Lung (tissue), 11 donors: ENCODE measurements at regions not wholly inside any gene's neighbourhood (a gene's known extent, or its start where the extent isn't known, plus 50 kb on each side); places are given as distances from the start of the nearest gene placed in this dataset.

Experiments
- ATAC-seq: fragments of 200-7000 bp; cut with Tn5 transposase; one replicate; pipeline ENCODE4 v1.9.1; 2020; ENCODE audit warnings: moderate number of reproducible peaks; ENCODE audit not compliant: insufficient read depth, low FRiP score
- DNase-seq, 3 donors: peaks; one replicate each; pipeline ENCODE4 v3.0.0-alpha.2; 2013 to 2017
- H3K27ac ChIP-seq, 2 donors: one replicate each; pipeline ENCODE4 v1.5.1; 2013; ENCODE audit warnings: mild to moderate bottlenecking in 2 of 2, moderate library complexity in 2 of 2, control low read depth in 1 of 2, inconsistent platforms in 1 of 2, low read depth in 1 of 2, low read length in 1 of 2
- H3K27me3 ChIP-seq, 3 donors: one replicate each; pipeline ENCODE4 v1.5.1; 2013; ENCODE audit warnings: low read length in 2 of 3; ENCODE audit not compliant: control insufficient read depth in 3 of 3, insufficient read depth in 3 of 3
- H3K36me3 ChIP-seq, 4 donors: one replicate each; pipeline ENCODE4 v1.5.1; 2013; ENCODE audit warnings: low read length in 4 of 4, mild to moderate bottlenecking in 1 of 4, moderate library complexity in 1 of 4; ENCODE audit not compliant: control insufficient read depth in 4 of 4, insufficient read depth in 4 of 4
- H3K4me1 ChIP-seq, 5 donors: one replicate each; pipeline ENCODE4 v1.5.1; 2013; ENCODE audit warnings: low read length in 5 of 5, mild to moderate bottlenecking in 2 of 5, moderate library complexity in 1 of 5; ENCODE audit not compliant: control insufficient read depth in 5 of 5, insufficient read depth in 5 of 5
- H3K4me3 ChIP-seq: one replicate; pipeline ENCODE4 v1.5.1; 2013; ENCODE audit warnings: mild to moderate bottlenecking, control low read depth, moderate library complexity
- H3K9ac ChIP-seq, 2 donors: one replicate each; pipeline ENCODE4 v1.5.1; 2013; ENCODE audit warnings: low read length in 2 of 2, control low read depth in 1 of 2; ENCODE audit not compliant: insufficient read depth in 1 of 2
- H3K9me3 ChIP-seq, 4 donors: one replicate each; pipeline ENCODE4 v1.5.1; 2013; ENCODE audit warnings: low read length in 3 of 4, mild to moderate bottlenecking in 1 of 4, moderate library complexity in 1 of 4; ENCODE audit not compliant: control insufficient read depth in 4 of 4, insufficient read depth in 3 of 4
- CTCF ChIP-seq: IDR thresholded peaks from 2 replicates; pipeline ENCODE4 v1.5.1; 2012; ENCODE audit warnings: mild to moderate bottlenecking; ENCODE audit errors: control extremely low read depth, extremely low read depth
- WGBS, 2 donors: extraction: QIAGEN DNeasy Blood & Tissue Kit; methylation state at CpG; one replicate each; pipeline ENCODE4 v1.1.7; 2013; 5-methylcytosine and 5-hydroxymethylcytosine counted together
- donor health status: control.
- donor health status: control.
- donor health status: Bipolar disorder and iron deficiency.
- donor health status: healthy.
- donor health status: DM: yes; HTN: yes; CAD: no.

GRCh38 chr7:142348921-142349405 lies 91.1 kb upstream of the PRSS58 start:
- no peak for ATAC-seq
- no peaks in the 10 kb centered on the region for H3K36me3 ChIP-seq

GRCh38 chr7:142348100-142348499 lies 90.2 kb upstream of the PRSS58 start:
- Histone ChIP-seq H3K9ac (no peak overlapping the region), H3K36me3 (no peaks in the 10 kb centered on the region), H3K27ac (no peak overlapping the region), H3K9me3 (peaks cover 0 to 5% (median 0%) of the 10 kb centered on the region in 4 donors), H3K4me1 (no peaks in the 10 kb centered on the region), H3K27me3 (no peaks in the 10 kb centered on the region), H3K4me3 (no peak overlapping the region)
- ATAC-seq (no peak), DNase-seq (no peak)
- TF ChIP-seq CTCF, result no peak
- WGBS, 2 donors, result 59 to 61% methylated on average over 3 of the region's 3 CpGs

More at GRCh38 chr7:142348921-142349405, 91.1 kb upstream of the PRSS58 start:
- no peaks in the 10 kb centered on the region for H3K27me3 ChIP-seq
- no peak overlapping the region for H3K27ac ChIP-seq
- no peak overlapping the region for H3K9ac ChIP-seq
- no peaks in the 10 kb centered on the region for H3K4me1 ChIP-seq
- no peak for TF ChIP-seq CTCF
- H3K4me3 ChIP-seq, result no peak overlapping the region
- 80% methylated on average over 6 of the region's 6 CpGs for WGBS, 2 donors
- H3K9me3 ChIP-seq, result peaks cover 0 to 5% (median 0%) of the 10 kb centered on the region in 4 donors
- no peak for DNase-seq

GRCh38 chr7:142347091-142347490 lies 89.2 kb upstream of the PRSS58 start:
- ATAC-seq (no peak), DNase-seq (no peak)
- Histone ChIP-seq H3K4me3 (no peak overlapping the region), H3K9me3 (peaks cover 0 to 5% (median 0%) of the 10 kb centered on the region in 4 donors), H3K27me3 (no peaks in the 10 kb centered on the region), H3K27ac (no peak overlapping the region), H3K4me1 (no peaks in the 10 kb centered on the region), H3K9ac (no peak overlapping the region), H3K36me3 (no peaks in the 10 kb centered on the region)
- no peak for TF ChIP-seq CTCF
- 78 to 80% methylated on average over 3 of the region's 3 CpGs for WGBS, 2 donors

- WGBS, 2 donors, result 26 to 52% methylated on average over 5 of the region's 5 CpGs
- Histone ChIP-seq H3K9me3 (peaks cover 0 to 5% (median 0%) of the 10 kb centered on the region in 4 donors), H3K4me1 (no peaks in the 10 kb centered on the region), H3K27ac (no peak overlapping the region), H3K9ac (no peak overlapping the region), H3K27me3 (no peaks in the 10 kb centered on the region), H3K36me3 (no peaks in the 10 kb centered on the region), H3K4me3 (no peak overlapping the region)
- ATAC-seq (no peak), DNase-seq (no peak)
- TF ChIP-seq CTCF, result no peak
Measured at GRCh38 chr7:142345811-142346210, 88.0 kb upstream of the PRSS58 start.
